ENCODE measurements at regions not wholly inside any gene's neighbourhood (a gene's known extent, or its start where the extent isn't known, plus 50 kb on each side); places are given as distances from the start of the nearest gene placed in this dataset.

DNA sequence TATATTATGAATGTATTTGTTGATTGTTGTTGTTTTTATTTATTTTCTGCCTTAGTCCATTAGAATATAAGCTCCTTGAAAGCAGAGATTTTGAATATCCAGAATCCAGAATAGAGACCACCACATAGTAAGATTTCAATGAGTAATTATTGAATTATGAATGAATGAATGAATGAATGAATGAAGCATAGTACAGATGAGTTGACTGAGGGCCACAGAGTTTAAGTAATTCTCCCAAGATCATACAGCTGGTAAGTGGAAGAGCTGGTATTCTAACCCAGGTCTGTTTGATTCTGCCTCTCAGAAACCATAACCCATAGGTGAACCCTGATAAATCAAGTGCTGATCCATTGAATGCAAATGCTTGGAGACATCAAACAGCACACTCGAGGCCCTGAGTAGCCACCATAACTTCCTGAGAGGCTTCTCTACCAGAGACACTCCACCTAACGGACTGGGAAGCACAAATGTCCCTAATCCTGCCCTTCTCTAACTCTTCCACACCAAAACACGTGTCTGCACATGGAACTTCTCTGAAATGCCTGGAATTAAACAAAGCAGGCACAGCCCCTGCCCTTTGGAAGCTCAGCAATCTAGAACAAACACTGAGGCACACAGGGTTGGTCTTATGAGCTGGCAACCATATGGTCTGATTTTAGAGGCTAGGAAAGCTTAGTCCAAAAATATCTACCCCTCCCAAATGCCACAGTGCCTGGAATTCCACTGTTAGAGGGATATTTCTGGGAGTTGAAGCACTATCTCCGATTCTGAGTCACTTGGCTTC is 190.1 kb downstream of the FOXO1 start:
- DNase-seq (ENCODE audit: low read depth in 2 of 2), result no peak

DNA sequence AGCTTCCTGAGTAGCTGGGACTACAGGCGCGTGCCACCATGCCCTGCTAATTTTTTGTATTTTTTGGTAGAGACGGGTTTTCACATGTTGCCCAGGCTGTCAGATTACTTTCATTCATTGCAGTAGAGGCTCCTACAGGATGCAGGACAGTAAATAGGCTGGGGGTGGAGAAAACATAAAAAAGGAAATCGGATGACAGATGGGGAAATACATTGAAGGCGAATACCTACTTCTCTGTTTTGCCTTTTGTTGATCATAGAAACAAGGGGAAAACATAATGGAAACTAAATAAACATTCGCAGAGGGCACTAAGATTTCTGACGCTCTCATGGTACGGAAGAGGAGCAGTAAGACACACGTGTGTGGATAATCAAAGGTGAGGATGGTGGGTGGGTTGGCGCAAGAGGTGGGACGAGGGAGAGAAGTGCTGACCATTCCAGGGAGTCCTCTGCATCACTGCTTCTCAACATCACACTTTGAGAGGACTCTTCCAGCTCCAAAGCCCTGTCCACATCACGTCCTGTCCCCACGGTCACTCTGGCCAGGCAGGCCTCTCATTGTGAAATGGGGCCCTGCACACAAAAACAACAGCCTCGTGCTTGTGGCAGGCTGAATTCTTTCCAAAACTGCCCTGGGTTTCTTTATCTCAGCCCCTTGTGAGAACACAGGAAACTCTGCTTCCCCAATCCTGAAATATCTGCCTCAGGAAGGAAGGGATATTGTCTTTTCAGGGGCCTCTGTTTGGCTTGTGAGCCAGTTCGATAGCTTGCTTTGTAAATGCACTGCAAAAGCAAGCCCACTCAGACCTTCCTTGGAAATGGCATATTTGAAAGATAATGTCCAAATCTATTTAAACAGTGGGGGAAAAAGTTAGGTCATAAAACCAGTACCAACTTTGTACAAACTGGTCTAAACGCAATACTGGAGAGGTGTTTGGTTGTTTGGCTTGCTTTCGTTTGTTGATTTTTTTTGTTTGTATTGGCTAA is 188.5 kb downstream of the FOXO1 start:
- DNase-seq (ENCODE audit: low read depth in 2 of 2), result no peak

- no peak for DNase-seq (ENCODE audit: low read depth in 2 of 2)
These were observed 187.7 kb downstream of the FOXO1 start for GRCh38 chr13:40478775-40479174.

DNA sequence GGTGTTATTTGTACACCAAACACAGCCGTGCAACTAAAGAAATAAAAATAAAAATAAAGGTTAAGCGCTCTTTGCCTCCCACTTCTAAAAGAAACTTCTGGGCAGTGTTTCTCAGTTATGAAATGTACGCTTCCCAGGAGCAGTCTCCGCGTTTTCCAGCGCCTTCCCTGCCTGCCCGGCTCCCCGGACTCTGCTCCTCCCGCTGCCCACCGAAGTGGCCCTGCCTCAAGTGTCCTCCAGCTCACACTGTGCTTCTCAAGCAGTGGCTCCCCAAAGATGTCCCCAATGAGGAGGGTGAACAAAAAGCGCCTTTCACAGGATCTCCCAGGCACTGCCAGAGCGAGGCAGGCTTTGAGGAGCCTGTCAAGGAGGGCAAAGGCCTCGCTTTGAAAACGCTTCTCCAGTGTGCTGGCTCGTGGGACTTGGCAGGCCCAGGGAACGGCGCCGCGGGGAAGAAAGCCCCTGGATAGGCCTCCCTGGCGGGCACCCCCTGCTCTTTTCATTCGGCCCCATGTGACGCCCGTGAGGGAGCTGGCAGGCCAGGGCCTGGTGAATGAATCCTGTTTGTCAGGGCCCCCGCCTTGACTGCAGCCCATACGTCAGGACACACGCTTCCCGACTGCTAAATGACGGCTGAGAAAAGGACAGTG is 187.1 kb downstream of the FOXO1 start:
- no peak for DNase-seq (ENCODE audit: low read depth in 2 of 2)

DNA sequence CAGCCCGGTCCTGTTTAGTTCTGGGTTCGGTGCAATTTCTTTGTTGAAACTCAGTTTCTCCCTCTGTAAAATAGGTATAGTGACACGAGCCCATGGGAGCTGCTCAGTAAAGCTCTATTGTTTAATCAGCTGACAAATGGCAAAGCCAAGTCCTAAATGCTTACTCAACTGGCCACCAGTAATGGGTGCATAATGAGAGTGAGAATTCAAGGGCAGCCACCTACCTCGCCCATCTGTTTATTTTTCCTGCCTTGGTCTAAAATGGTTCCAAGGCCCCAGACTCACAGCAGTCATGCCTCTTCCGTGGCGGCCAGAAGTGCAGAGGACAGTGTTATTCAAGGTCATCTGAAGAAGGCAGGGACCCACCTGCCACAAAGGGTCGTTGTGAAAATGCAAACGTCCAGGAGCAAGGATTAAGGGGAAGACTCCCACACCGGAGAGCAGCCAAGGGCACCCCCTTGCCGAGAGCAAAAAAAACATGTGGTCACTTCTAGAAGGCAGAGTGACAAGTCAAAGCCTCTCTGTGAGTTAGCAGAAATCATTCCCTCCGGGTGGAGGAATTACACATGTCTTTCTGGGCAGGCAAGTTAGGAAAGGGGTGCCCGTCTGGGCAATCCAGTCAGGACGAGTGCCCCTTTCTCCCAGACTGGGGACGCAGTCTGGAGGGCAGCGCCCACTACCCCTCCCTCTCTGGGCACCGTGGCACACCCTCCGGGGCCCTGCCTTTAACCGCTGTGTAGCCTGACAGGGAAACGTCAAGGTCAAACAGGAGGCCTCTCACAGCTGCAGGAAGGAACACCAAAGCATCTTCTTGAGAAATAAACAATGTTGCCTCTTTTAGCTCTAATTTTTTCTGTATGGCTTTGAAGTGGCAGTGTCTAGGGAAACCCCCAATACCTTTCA is 186.2 kb downstream of the FOXO1 start:
- no peak for DNase-seq (ENCODE audit: low read depth in 2 of 2)

- DNase-seq (ENCODE audit: low read depth in 2 of 2), result no peak
These were observed 185.4 kb downstream of the FOXO1 start for GRCh38 chr13:40480915-40481516.

DNA sequence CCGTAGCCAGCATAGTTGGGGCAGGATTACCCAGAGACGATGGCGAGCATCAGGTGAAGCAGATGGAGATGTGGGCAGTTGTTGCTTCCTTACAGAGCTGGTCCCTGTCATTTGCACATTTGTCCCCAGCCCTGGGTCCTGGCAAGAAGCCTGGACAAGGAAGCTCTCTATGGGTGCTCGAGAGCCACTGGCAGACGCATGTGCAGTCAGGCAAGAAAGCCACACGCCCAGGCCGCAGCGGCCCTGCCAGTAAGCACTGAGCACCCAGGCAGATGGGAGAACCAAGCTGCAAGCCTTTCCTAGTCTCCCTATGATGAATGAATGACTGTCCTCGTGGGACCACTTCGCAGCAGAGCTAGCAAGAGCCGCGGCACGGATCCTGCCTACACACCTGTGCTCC is 182.8 kb downstream of the FOXO1 start:
- no peak for DNase-seq (ENCODE audit: low read depth in 2 of 2)

DNA sequence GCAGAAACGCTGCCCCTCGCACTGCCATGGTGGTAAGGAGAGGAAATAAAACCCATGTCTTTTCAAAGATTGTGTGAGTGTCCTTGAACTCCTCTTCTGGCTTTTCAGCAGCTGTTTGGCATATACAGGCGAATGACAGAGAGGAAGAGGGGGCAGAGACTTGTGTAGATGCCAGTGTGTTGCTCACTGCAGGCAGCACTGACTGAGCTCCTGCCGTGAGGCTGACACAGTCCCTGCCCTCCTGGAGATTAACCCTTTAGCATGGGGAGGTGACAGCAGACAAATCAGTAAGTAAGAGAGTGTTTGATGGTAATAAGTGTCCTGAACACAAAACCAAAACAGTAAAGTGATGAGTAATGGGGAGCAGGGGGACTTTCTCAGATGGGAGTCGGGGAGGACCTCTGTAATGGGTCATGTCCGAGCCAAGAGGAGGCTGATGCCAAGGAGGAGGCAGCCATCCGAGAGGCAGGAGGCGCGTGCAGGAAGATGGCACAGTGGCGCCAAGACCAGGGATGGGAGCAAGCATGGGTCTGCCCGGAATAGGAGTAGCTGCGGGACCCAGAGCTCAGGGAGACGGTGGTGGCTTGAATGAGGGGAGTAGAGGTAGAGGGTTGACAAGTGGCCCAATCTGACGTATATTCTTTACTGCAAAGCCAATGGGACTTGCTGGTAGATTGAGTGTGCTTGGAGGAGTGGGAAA is 182.2 kb downstream of the FOXO1 start:
- DNase-seq (ENCODE audit: low read depth in 2 of 2), result no peak

GRCh38 chr13:40484974-40485373 is 181.5 kb downstream of the FOXO1 start:
- DNase-seq (ENCODE audit: low read depth in 2 of 2), result no peak

DNA sequence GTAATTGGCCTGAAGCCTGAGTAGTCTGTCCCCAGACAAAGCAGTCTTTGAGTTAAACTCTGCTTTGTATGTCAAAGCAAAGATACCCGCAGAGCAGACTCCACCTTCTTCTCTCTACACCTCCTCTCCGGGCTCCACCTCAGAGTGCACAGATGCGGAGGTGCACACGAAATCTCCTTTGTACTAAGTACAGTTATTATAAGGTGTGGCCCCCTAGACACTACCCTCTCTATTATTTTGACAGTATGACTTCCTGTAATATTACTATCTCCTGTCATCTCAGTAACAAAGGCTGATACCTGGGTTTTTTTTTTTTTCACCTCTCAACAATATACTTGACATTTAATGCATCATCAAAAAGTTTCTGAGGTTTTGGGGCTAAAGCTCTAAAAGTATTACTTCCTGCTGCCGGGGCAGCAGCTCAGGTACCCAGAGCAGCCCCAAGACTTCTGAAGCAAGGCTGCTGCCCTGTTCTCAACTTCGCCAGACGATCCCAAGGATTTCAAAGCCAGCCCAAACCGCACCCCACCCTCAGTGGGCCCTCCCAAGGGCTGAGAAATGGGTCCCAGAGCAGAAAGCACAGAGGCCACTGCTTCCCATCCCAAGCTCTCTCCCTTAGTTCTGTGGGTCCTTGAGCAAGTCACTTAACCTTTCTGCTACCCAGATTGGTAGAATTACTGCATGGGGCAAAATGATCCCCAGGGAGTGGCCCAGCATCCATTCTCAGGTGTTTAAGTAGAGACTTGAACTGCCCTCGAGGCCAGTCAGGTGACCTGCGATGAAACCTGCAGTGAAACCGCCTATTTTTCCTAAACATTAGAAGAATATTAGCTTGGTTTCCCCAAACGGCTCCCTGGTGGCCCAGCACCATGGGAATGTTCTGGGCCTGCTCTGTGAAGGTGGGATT is 180.6 kb downstream of the FOXO1 start:
- peak; percentile 31 to 34 for DNase-seq (ENCODE audit: low read depth in 2 of 2)

GRCh38 chr13:40486518-40487163 is 179.8 kb downstream of the FOXO1 start:
- DNase-seq (ENCODE audit: low read depth in 2 of 2), result no peak

GRCh38 chr13:40488869-40489391 is 177.5 kb downstream of the FOXO1 start:
- no peak for DNase-seq (ENCODE audit: low read depth in 2 of 2)

DNA sequence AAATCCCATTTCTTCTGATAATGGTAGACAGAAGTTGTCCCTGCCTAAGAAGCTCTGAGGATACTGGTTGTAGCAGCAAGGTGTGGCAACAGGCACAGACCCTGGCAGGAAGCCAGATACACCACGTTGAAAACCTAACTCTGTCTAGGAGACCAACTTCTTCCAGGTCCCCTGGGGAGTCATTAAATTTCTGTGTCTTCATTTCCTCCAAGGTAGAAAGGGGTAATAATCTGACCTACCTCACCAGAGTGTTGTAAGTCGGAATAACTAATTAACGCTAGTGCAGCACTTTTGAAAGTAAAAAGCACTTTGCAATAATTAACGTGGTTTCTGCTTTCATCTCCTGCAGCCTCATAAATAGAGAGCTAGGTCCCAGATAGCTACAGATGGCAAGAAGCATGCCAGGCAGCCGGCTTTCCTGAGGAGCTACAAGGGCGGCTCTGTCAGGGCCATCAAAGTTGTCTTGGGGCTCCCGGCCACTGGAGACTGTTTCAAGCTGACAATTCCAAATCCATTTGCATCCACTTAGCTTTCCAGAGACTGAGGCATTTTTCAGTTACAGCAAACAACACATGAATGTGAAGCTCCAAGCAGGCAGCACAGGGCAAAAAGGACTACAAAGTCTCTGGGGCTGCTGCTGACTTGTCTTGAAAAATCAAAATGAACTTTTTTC is 176.2 kb downstream of the FOXO1 start:
- peak in 1 of 2 donors; percentile 15 for DNase-seq (ENCODE audit: low read depth in 2 of 2)

DNA sequence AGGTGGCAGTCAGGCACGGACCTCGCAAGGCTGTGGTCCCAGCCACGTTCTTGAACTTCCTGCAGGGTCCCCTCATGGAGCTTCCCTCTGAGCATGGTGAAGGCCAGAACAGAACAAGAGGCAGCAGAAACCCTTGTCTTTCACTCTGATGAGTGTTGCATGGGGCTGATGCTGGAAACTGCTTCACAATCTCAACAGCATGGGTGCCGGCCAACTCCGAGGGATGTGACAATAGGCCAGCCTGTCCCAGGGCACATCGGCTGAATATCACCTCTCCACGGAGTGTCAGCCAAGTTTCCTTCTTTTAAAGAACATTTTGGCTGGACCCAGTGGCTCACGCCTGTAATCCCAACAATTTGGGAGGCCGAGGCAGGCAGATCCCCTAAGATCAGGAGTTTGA is 173.9 kb downstream of the FOXO1 start:
- DNase-seq (ENCODE audit: low read depth in 2 of 2), result no peak

DNA sequence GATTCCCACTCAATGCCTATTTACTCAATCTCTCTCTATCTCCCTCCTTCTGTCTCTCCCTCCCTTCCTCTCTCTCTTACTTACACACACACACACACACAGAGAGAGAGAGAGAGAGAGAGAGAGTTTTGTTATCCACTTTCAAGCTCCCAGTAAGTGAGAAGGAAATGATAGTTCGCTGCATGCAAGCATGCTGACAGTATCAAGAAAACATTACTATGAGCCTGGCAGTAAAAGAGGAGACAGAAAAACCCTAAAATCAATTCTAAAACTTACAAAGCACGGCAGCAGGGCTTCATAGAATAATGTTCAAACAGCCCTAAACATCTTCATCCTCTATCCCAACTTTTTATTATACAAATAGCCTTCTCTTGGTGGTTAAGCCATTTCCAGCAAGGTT is 171.9 kb downstream of the FOXO1 start:
- DNase-seq (ENCODE audit: low read depth in 2 of 2), result no peak

- DNase-seq (ENCODE audit: low read depth in 2 of 2), result no peak
These were observed 171.4 kb downstream of the FOXO1 start for GRCh38 chr13:40494946-40495620.

DNA sequence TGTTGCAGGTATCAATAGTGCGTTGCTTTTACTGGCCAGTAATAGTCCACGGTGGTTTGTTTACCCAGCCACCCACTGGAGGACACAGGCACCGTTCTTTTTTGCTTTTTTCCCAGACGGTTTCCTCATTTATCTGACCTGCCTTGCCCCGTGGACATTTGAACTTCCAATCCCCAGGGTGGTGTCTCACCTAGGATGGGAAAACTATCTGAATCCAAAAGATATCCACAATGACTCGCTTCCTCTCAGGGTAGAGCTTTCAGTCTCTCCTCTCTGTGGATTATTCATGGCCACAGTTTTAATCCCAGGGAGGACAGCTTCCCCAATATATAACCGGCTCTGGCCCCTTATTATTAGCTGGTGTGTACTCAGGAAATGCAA is 170.8 kb downstream of the FOXO1 start:
- no peak for DNase-seq (ENCODE audit: low read depth in 2 of 2)

All from stimulated activated CD8-positive, alpha-beta memory T cell treated with anti-CD3 and anti-CD28 coated beads, Interleukin-7, amount 100 ng/mL, for 1 hour (primary cell).